ENCODE measurements at regions not wholly inside any gene's neighbourhood (a gene's known extent, or its start where the extent isn't known, plus 50 kb on each side); places are given as distances from the start of the nearest gene placed in this dataset.

DNA sequence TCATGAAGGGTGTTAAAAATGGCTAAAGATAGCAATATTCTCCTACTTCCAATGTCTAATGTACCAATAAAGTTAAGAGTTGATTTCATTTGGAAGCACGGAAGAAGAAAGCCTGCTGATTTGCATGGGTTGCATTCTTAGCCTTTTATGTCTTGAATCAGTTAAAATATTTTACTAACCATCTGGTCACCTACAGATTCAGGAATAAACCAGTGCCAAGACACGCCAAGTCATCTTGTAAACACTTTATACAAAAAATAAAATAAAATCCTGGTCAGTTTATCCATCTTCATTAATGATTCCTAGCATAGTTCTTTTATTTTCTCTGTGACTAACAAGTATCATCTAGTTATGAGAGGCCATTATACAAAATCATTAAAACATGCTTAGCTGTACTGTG is 1031.6 kb upstream of the WWC1 start:
- no peak overlapping the region for H3K4me3 ChIP-seq (replicated peaks in 1 of 3; ENCODE audit: insufficient read depth in 1 of 3, low read depth in 2 of 3, low read length in 3 of 3)
- no peaks in the 10 kb centered on the region for H3K36me3 ChIP-seq (replicated peaks in 1 of 2; ENCODE audit: control insufficient read depth in 1 of 2, insufficient read depth in 2 of 2, low read length in 2 of 2)
- H3K4me2 ChIP-seq (ENCODE audit: low read depth, low read length) = no peak overlapping the region
- no peak overlapping the region for H3K9ac ChIP-seq (ENCODE audit: insufficient read depth, low read depth, low read length)
- DNase-seq (ENCODE audit: low spot score) (no peak), FAIRE-seq (no peak), ATAC-seq (no peak)
- no TSS peak for BruUV-seq (replicated peaks)
- no peak overlapping the region for H3K27ac ChIP-seq (ENCODE audit: extremely low read length, insufficient read depth, low read length)
- H2AFZ ChIP-seq (ENCODE audit: low read length) = no peak overlapping the region
- in situ Hi-C loops (cut with HindIII; ENCODE audit: extremely low pct_ligation_motif_present, low pct_unique_long_range_greater_than_20kb) (no loop called here), intact Hi-C loops (cut with micrococcal nuclease; ENCODE audit: unreplicated experiment) (loop anchor here (5.0 kb wide), 1 partner anchor 957 kb away; no protein-coding TSS in a partner anchor)
- ChIA-PET POLR2A (no interaction called here), CTCF (ENCODE audit: low intra/inter-chr PET ratio, low total read pairs) (no interaction called here)
- H4K20me1 ChIP-seq (ENCODE audit: insufficient read depth, low read length) = no peaks in the 10 kb centered on the region
- no peaks in the 10 kb centered on the region for H3K79me2 ChIP-seq (ENCODE audit: insufficient read depth, low read length)
- no peaks in the 10 kb centered on the region for H3K4me1 ChIP-seq (ENCODE audit: insufficient read depth, low read length)
- no peaks in the 10 kb centered on the region for H3K9me3 ChIP-seq (ENCODE audit: low read length)
- H3K27me3 ChIP-seq (ENCODE audit: control insufficient read depth in 1 of 2, insufficient read depth in 2 of 2, low read length in 2 of 2) = no peaks in the 10 kb centered on the region; a peak in 1 of 5 replicates
- 0% methylated on average over 2 of the region's 2 CpGs for whole genome bisulfite sequencing (ENCODE audit: low lambda C conversion rate)
- TF ChIP-seq ZFP36 (IDR thresholded peaks at IDR 0.05; ENCODE audit: borderline replicate concordance, low read depth, low read length, partially characterized antibody) = no peak
- no peak for TF ChIP-seq PCBP2 (optimal IDR thresholded peaks at IDR 0.05; ENCODE audit: low read depth, low read length, poor library complexity, severe bottlenecking)
- TF ChIP-seq TIGD3 (CRISPR knock-in tag; IDR thresholded peaks at IDR 0.05; ENCODE audit: borderline replicate concordance) = no peak
- TF ChIP-seq SP4 (CRISPR knock-in tag; IDR thresholded peaks at IDR 0.05) = no peak
- TF ChIP-seq ZNF572 (CRISPR knock-in tag; IDR thresholded peaks at IDR 0.05) = no peak
- TF ChIP-seq AGO1 (IDR thresholded peaks at IDR 0.05; ENCODE audit: low read depth, low read length, poor library complexity, severe bottlenecking) = no peak
- TF ChIP-seq DZIP1 (CRISPR knock-in tag; IDR thresholded peaks at IDR 0.05) = no peak
- no peak for TF ChIP-seq KDM1A (CRISPR knock-in tag; IDR thresholded peaks at IDR 0.05)
- TF ChIP-seq, protein P1, sequence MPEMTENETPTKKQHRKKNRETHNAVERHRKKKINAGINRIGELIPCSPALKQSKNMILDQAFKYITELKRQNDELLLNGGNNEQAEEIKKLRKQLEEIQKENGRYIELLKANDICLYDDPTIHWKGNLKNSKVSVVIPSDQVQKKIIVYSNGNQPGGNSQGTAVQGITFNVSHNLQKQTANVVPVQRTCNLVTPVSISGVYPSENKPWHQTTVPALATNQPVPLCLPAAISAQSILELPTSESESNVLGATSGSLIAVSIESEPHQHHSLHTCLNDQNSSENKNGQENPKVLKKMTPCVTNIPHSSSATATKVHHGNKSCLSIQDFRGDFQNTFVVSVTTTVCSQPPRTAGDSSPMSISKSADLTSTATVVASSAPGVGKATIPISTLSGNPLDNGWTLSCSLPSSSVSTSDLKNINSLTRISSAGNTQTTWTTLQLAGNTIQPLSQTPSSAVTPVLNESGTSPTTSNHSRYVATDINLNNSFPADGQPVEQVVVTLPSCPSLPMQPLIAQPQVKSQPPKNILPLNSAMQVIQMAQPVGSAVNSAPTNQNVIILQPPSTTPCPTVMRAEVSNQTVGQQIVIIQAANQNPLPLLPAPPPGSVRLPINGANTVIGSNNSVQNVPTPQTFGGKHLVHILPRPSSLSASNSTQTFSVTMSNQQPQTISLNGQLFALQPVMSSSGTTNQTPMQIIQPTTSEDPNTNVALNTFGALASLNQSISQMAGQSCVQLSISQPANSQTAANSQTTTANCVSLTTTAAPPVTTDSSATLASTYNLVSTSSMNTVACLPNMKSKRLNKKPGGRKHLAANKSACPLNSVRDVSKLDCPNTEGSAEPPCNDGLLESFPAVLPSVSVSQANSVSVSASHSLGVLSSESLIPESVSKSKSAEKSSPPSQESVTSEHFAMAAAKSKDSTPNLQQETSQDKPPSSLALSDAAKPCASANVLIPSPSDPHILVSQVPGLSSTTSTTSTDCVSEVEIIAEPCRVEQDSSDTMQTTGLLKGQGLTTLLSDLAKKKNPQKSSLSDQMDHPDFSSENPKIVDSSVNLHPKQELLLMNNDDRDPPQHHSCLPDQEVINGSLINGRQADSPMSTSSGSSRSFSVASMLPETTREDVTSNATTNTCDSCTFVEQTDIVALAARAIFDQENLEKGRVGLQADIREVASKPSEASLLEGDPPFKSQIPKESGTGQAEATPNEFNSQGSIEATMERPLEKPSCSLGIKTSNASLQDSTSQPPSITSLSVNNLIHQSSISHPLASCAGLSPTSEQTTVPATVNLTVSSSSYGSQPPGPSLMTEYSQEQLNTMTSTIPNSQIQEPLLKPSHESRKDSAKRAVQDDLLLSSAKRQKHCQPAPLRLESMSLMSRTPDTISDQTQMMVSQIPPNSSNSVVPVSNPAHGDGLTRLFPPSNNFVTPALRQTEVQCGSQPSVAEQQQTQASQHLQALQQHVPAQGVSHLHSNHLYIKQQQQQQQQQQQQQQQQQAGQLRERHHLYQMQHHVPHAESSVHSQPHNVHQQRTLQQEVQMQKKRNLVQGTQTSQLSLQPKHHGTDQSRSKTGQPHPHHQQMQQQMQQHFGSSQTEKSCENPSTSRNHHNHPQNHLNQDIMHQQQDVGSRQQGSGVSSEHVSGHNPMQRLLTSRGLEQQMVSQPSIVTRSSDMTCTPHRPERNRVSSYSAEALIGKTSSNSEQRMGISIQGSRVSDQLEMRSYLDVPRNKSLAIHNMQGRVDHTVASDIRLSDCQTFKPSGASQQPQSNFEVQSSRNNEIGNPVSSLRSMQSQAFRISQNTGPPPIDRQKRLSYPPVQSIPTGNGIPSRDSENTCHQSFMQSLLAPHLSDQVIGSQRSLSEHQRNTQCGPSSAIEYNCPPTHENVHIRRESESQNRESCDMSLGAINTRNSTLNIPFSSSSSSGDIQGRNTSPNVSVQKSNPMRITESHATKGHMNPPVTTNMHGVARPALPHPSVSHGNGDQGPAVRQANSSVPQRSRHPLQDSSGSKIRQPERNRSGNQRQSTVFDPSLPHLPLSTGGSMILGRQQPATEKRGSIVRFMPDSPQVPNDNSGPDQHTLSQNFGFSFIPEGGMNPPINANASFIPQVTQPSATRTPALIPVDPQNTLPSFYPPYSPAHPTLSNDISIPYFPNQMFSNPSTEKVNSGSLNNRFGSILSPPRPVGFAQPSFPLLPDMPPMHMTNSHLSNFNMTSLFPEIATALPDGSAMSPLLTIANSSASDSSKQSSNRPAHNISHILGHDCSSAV (CRISPR knock-in tag; IDR thresholded peaks at IDR 0.05; ENCODE audit: borderline replicate concordance) = no peak
- TF ChIP-seq MXD4 (CRISPR knock-in tag; IDR thresholded peaks at IDR 0.05) = no peak
- no peak for TF ChIP-seq RORA (CRISPR knock-in tag; IDR thresholded peaks at IDR 0.05)
- TF ChIP-seq ZNF17 (CRISPR knock-in tag; IDR thresholded peaks at IDR 0.05) = no peak
- TF ChIP-seq ZNF788 (CRISPR knock-in tag; IDR thresholded peaks at IDR 0.05; ENCODE audit: borderline replicate concordance) = no peak
- TF ChIP-seq ATF1 (CRISPR knock-in tag; IDR thresholded peaks at IDR 0.05) = no peak
